ENCODE measurements at regions not wholly inside any gene's neighbourhood (a gene's known extent, or its start where the extent isn't known, plus 50 kb on each side); places are given as distances from the start of the nearest gene placed in this dataset.

DNA sequence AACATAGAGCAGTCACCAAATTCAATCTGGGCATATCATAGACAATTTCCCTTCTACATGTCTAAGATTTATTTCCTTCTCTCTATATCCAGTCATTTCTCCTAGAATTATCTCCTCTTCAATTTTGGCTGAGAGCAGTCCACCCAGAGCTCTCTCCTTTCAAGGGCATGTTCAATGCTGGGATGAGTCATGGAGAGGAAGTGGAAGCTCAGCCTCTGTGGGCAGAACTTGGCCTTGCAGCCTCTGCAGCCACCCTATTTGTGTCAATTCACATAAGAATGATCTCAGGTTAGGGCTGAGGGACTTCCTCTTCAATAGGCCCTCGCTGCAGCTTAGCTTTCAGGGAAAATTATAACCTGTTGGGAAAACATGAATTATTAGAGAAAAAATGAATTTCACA is 560.8 kb downstream of the POM121L12 start:
- H3K36me3 Mint-ChIP-seq: no peaks in the 10 kb centered on the region
- DNase-seq (no peak), ATAC-seq (replicated peaks in 1 of 4) (no peak)
- ChIA-PET CTCF (no interaction called here), POLR2A (no interaction called here)
- H3K9me3 Mint-ChIP-seq: peaks cover 29 to 43% (median 36%) of the 10 kb centered on the region in 3 donors
- H3K27ac ChIP-seq (ENCODE audit: low read length): no peak overlapping the region
- WGBS (ENCODE audit: insufficient coverage): no CpG with 5 or more reads among the region's 1 CpG
- no peaks in the 10 kb centered on the region for H3K27me3 Mint-ChIP-seq
- peaks cover 8% of the 10 kb centered on the region for H3K9me3 ChIP-seq
- no peaks in the 10 kb centered on the region for H3K4me1 Mint-ChIP-seq
- no peak overlapping the region for H3K4me3 Mint-ChIP-seq
- H3K36me3 ChIP-seq (ENCODE audit: control insufficient read depth in 2 of 2, extremely low read depth in 1 of 2, insufficient read depth in 1 of 2, low read length in 1 of 2): no peaks in the 10 kb centered on the region
- no peak overlapping the region for H3K4me3 ChIP-seq (ENCODE audit: control insufficient read depth in 1 of 2, extremely low read depth in 1 of 2, low read length in 1 of 2)
- H3K27ac Mint-ChIP-seq: no peak overlapping the region
- no peaks in the 10 kb centered on the region for H3K27me3 ChIP-seq (replicated peaks in 1 of 2; ENCODE audit: control insufficient read depth in 2 of 2, extremely low read depth in 1 of 2, insufficient read depth in 2 of 2, low read length in 1 of 2)
- no peaks in the 10 kb centered on the region for H3K4me1 ChIP-seq (ENCODE audit: control insufficient read depth in 1 of 2, extremely low read depth in 1 of 2, insufficient read depth in 2 of 2, low read length in 2 of 2)

DNA sequence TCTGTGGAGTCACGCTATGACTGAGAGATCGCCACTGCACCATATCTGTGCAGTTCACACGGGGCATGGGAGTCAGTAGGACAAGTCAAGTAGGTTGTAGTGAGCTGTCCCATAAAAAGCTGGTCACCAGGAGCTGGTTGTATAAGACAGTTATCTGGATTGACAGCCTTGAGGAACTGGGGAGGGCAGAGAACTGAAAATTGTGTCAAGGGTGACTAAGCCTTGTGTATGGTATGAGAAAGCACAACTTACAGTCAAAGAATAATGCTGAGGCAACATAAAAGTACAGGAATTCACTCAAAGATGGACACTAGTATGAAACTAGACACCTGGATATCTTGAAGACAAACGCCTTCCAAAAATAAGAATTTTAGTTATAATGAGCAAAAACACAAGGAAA is 564.9 kb downstream of the POM121L12 start:
- no peaks in the 10 kb centered on the region for H3K4me1 Mint-ChIP-seq
- WGBS (ENCODE audit: insufficient coverage): 73% methylated on average over 3 of the region's 4 CpGs
- ATAC-seq (replicated peaks in 1 of 4) (no peak), DNase-seq (no peak)
- H3K9me3 Mint-ChIP-seq: peaks cover 24 to 37% (median 29%) of the 10 kb centered on the region in 3 donors
- Histone ChIP-seq H3K27ac (ENCODE audit: low read length) (no peak overlapping the region), H3K4me1 (ENCODE audit: control insufficient read depth in 1 of 2, extremely low read depth in 1 of 2, insufficient read depth in 2 of 2, low read length in 2 of 2) (no peaks in the 10 kb centered on the region), H3K4me3 (ENCODE audit: control insufficient read depth in 1 of 2, extremely low read depth in 1 of 2, low read length in 1 of 2) (no peak overlapping the region), H3K27me3 (replicated peaks in 1 of 2; ENCODE audit: control insufficient read depth in 2 of 2, extremely low read depth in 1 of 2, insufficient read depth in 2 of 2, low read length in 1 of 2) (no peaks in the 10 kb centered on the region), H3K9me3 (peaks cover 8% of the 10 kb centered on the region), H3K36me3 (ENCODE audit: control insufficient read depth in 2 of 2, extremely low read depth in 1 of 2, insufficient read depth in 1 of 2, low read length in 1 of 2) (no peaks in the 10 kb centered on the region)
- ChIA-PET POLR2A (no interaction called here), CTCF (no interaction called here)
- H3K4me3 Mint-ChIP-seq: no peak overlapping the region
- no peaks in the 10 kb centered on the region for H3K27me3 Mint-ChIP-seq
- no peaks in the 10 kb centered on the region for H3K36me3 Mint-ChIP-seq
- H3K27ac Mint-ChIP-seq: no peak overlapping the region

DNA sequence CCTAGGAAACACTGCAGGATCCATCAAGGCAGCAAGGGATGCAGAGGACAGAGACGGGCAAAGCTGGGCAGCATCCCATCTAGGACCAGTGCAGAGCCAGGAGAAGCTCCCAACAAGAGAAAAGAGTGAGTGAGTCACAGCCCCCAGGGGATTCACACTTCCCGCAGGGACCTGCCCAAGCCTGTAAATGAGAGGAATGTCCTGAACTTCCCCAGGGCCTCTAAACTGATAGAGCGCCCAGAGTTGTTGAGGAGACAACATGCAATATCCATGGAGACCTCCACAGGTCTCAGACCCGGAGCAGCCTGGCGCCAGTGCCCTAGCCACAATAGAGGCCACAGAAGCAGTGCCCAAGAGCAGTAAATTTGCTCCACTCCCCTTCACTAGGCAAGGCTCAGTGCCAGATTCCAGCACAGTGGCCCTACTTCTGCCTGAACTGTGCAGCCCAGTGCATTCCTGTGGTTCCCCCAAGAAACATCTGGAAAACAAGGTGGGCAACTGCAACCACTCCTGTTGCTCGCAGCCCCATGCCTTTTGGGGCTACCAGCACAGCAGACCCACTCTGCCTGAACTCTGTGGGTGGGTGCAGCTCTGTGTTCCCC is 567.5 kb downstream of the POM121L12 start:
- Histone ChIP-seq H3K4me3 (ENCODE audit: control insufficient read depth in 1 of 2, extremely low read depth in 1 of 2, low read length in 1 of 2) (no peak overlapping the region), H3K4me1 (ENCODE audit: control insufficient read depth in 1 of 2, extremely low read depth in 1 of 2, insufficient read depth in 2 of 2, low read length in 2 of 2) (no peaks in the 10 kb centered on the region), H3K9me3 (peaks cover 4% of the 10 kb centered on the region), H3K36me3 (ENCODE audit: control insufficient read depth in 2 of 2, extremely low read depth in 1 of 2, insufficient read depth in 1 of 2, low read length in 1 of 2) (no peaks in the 10 kb centered on the region), H3K27ac (ENCODE audit: low read length) (no peak overlapping the region), H3K27me3 (replicated peaks in 1 of 2; ENCODE audit: control insufficient read depth in 2 of 2, extremely low read depth in 1 of 2, insufficient read depth in 2 of 2, low read length in 1 of 2) (no peaks in the 10 kb centered on the region)
- H3K9me3 Mint-ChIP-seq: peaks cover 25 to 34% (median 30%) of the 10 kb centered on the region in 3 donors
- H3K4me1 Mint-ChIP-seq: no peaks in the 10 kb centered on the region
- H3K27me3 Mint-ChIP-seq: no peaks in the 10 kb centered on the region
- no peak overlapping the region for H3K4me3 Mint-ChIP-seq
- no peaks in the 10 kb centered on the region for H3K36me3 Mint-ChIP-seq
- no peak for DNase-seq
- ChIA-PET POLR2A (no interaction called here), CTCF (no interaction called here)
- 66% methylated on average over 4 of the region's 6 CpGs for WGBS (ENCODE audit: insufficient coverage)
- no peak overlapping the region for H3K27ac Mint-ChIP-seq
- ATAC-seq (replicated peaks in 1 of 4): no peak

DNA sequence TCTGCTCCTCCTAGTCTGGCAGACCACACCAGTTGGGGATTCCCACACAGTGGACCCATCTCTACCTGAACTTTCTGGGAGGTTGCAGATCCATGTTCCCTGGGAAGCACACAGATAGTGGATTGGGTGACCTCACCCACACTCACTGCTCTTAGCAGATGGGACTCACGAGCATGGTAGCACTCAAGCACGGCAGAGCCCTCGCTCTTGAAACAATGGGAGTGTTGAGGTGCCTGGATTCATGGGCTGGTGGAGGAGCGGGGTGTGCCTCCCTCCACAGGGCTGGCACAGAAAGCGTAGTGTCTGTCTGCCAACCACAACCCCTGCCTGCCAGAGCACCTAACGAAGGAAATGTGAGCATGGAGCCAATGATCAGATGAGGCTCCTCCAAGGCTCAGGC is 568.0 kb downstream of the POM121L12 start:
- Histone ChIP-seq H3K36me3 (ENCODE audit: control insufficient read depth in 2 of 2, extremely low read depth in 1 of 2, insufficient read depth in 1 of 2, low read length in 1 of 2) (no peaks in the 10 kb centered on the region), H3K27ac (ENCODE audit: low read length) (no peak overlapping the region), H3K27me3 (replicated peaks in 1 of 2; ENCODE audit: control insufficient read depth in 2 of 2, extremely low read depth in 1 of 2, insufficient read depth in 2 of 2, low read length in 1 of 2) (no peaks in the 10 kb centered on the region), H3K4me1 (ENCODE audit: control insufficient read depth in 1 of 2, extremely low read depth in 1 of 2, insufficient read depth in 2 of 2, low read length in 2 of 2) (no peaks in the 10 kb centered on the region), H3K4me3 (ENCODE audit: control insufficient read depth in 1 of 2, extremely low read depth in 1 of 2, low read length in 1 of 2) (no peak overlapping the region), H3K9me3 (peaks cover 4% of the 10 kb centered on the region)
- Mint-ChIP-seq H3K4me3 (no peak overlapping the region), H3K27ac (no peak overlapping the region), H3K4me1 (no peaks in the 10 kb centered on the region), H3K27me3 (no peaks in the 10 kb centered on the region), H3K9me3 (peaks cover 25 to 34% (median 30%) of the 10 kb centered on the region in 3 donors), H3K36me3 (no peaks in the 10 kb centered on the region)
- 100% methylated on average over 1 of the region's 6 CpGs for WGBS (ENCODE audit: insufficient coverage)
- ChIA-PET CTCF (no interaction called here), POLR2A (no interaction called here)
- no peak for ATAC-seq (replicated peaks in 1 of 4)
- DNase-seq: no peak

DNA sequence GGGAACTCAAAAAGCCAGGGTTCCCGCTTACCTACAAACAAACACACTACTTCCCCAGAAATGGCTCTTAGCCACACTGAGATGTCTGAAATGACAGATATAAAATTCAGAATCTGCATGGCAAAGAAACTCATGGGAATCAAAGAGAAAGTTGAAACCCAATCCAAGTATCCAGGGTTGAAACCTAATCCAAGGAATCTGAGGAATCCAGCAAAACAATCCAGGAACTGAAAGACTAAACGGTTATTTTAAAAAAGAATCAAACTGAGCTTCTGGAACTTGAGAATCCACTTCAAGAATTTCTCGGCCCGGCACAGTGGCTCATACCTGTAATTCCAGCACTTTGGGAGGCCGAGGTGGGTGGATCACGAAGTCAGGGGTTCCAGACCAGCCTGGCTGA is 568.8 kb downstream of the POM121L12 start:
- no peaks in the 10 kb centered on the region for H3K27me3 ChIP-seq (replicated peaks in 1 of 2; ENCODE audit: control insufficient read depth in 2 of 2, extremely low read depth in 1 of 2, insufficient read depth in 2 of 2, low read length in 1 of 2)
- H3K36me3 Mint-ChIP-seq: no peaks in the 10 kb centered on the region
- H3K27ac Mint-ChIP-seq: no peak overlapping the region
- H3K4me1 ChIP-seq (ENCODE audit: control insufficient read depth in 1 of 2, extremely low read depth in 1 of 2, insufficient read depth in 2 of 2, low read length in 2 of 2): no peaks in the 10 kb centered on the region
- no peaks in the 10 kb centered on the region for H3K27me3 Mint-ChIP-seq
- no peak for DNase-seq
- no peaks in the 10 kb centered on the region for H3K36me3 ChIP-seq (ENCODE audit: control insufficient read depth in 2 of 2, extremely low read depth in 1 of 2, insufficient read depth in 1 of 2, low read length in 1 of 2)
- ChIA-PET CTCF (no interaction called here), POLR2A (no interaction called here)
- ATAC-seq (replicated peaks in 1 of 4): no peak
- H3K9me3 ChIP-seq: peaks cover 4% of the 10 kb centered on the region
- H3K27ac ChIP-seq (ENCODE audit: low read length): no peak overlapping the region
- H3K9me3 Mint-ChIP-seq: peaks cover 29 to 36% (median 30%) of the 10 kb centered on the region in 3 donors
- H3K4me1 Mint-ChIP-seq: no peaks in the 10 kb centered on the region
- no peak overlapping the region for H3K4me3 Mint-ChIP-seq
- no peak overlapping the region for H3K4me3 ChIP-seq (ENCODE audit: control insufficient read depth in 1 of 2, extremely low read depth in 1 of 2, low read length in 1 of 2)
- 85% methylated on average over 2 of the region's 6 CpGs for WGBS (ENCODE audit: insufficient coverage)

DNA sequence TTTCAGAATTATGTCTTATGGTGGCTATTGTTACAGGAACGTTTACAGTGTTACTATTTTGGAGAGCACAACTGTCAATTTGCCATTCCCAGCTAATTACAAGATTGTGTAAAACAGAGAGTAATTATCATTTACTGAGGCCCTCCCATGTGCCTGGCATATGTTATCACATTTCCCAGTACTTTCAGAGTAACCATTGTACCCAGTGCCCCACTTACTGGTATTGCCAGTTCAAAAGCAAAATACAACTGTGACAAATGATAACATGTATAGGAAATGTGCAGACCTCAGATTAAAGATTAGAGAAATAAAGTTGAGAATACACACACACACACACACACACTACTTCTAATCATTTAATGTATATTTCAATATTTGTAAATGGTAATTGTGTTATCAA is 572.5 kb downstream of the POM121L12 start:
- Histone ChIP-seq H3K4me3 (ENCODE audit: control insufficient read depth in 1 of 2, extremely low read depth in 1 of 2, low read length in 1 of 2) (no peak overlapping the region), H3K9me3 (peaks cover 2% of the 10 kb centered on the region), H3K27ac (ENCODE audit: low read length) (no peak overlapping the region), H3K36me3 (ENCODE audit: control insufficient read depth in 2 of 2, extremely low read depth in 1 of 2, insufficient read depth in 1 of 2, low read length in 1 of 2) (no peaks in the 10 kb centered on the region), H3K4me1 (ENCODE audit: control insufficient read depth in 1 of 2, extremely low read depth in 1 of 2, insufficient read depth in 2 of 2, low read length in 2 of 2) (no peaks in the 10 kb centered on the region), H3K27me3 (replicated peaks in 1 of 2; ENCODE audit: control insufficient read depth in 2 of 2, extremely low read depth in 1 of 2, insufficient read depth in 2 of 2, low read length in 1 of 2) (no peaks in the 10 kb centered on the region)
- Mint-ChIP-seq H3K27me3 (no peaks in the 10 kb centered on the region), H3K4me1 (no peaks in the 10 kb centered on the region), H3K9me3 (peaks cover 11 to 24% (median 19%) of the 10 kb centered on the region in 3 donors), H3K4me3 (no peak overlapping the region), H3K27ac (no peak overlapping the region), H3K36me3 (no peaks in the 10 kb centered on the region)
- no peak for ATAC-seq (replicated peaks in 1 of 4)
- POLR2A ChIA-PET: no interaction called here
- CTCF ChIA-PET: no interaction called here
- WGBS (ENCODE audit: insufficient coverage): no CpG with 5 or more reads among the region's 1 CpG
- DNase-seq: no peak

DNA sequence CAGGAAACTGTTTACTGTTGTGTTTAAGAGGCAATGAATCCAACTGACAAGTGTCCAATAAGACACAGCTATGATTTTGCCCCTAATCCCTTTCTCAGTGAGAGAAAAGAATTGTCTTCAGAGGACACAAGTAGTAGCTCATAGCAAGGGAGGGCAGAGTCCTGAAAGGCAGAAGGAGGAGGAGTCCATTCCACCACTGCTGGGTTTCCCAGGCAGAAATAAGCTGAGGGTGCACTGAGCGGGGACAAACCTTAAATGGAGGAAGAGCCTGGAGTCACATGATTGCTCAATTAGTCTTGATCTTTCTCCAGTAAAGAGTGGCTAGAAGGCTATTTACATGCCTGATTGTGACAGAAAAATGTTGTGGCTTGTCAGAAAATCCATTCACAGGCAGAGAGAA is 573.8 kb downstream of the POM121L12 start:
- Mint-ChIP-seq H3K36me3 (no peaks in the 10 kb centered on the region), H3K4me3 (no peak overlapping the region), H3K9me3 (peaks cover 8 to 24% (median 23%) of the 10 kb centered on the region in 3 donors), H3K27ac (no peak overlapping the region), H3K4me1 (no peaks in the 10 kb centered on the region), H3K27me3 (no peaks in the 10 kb centered on the region)
- peaks cover 2% of the 10 kb centered on the region for H3K9me3 ChIP-seq
- DNase-seq (no peak), ATAC-seq (replicated peaks in 1 of 4) (no peak)
- H3K4me3 ChIP-seq (ENCODE audit: control insufficient read depth in 1 of 2, extremely low read depth in 1 of 2, low read length in 1 of 2): no peak overlapping the region
- CTCF ChIA-PET: interaction anchor here in 1 of 2 donors (0.6 kb wide), 1 partner anchor 831 kb away, joined by 3 read pairs; no protein-coding TSS in a partner anchor
- POLR2A ChIA-PET: no interaction called here
- no peaks in the 10 kb centered on the region for H3K27me3 ChIP-seq (replicated peaks in 1 of 2; ENCODE audit: control insufficient read depth in 2 of 2, extremely low read depth in 1 of 2, insufficient read depth in 2 of 2, low read length in 1 of 2)
- no peak overlapping the region for H3K27ac ChIP-seq (ENCODE audit: low read length)
- H3K4me1 ChIP-seq (ENCODE audit: control insufficient read depth in 1 of 2, extremely low read depth in 1 of 2, insufficient read depth in 2 of 2, low read length in 2 of 2): no peaks in the 10 kb centered on the region
- WGBS (ENCODE audit: insufficient coverage): 100% methylated on average over 1 of the region's 1 CpG
- no peaks in the 10 kb centered on the region for H3K36me3 ChIP-seq (ENCODE audit: control insufficient read depth in 2 of 2, extremely low read depth in 1 of 2, insufficient read depth in 1 of 2, low read length in 1 of 2)

Measured in T-cell (primary cell).